ENCODE measurements at regions not wholly inside any gene's neighbourhood (a gene's known extent, or its start where the extent isn't known, plus 50 kb on each side); places are given as distances from the start of the nearest gene placed in this dataset.

DNA sequence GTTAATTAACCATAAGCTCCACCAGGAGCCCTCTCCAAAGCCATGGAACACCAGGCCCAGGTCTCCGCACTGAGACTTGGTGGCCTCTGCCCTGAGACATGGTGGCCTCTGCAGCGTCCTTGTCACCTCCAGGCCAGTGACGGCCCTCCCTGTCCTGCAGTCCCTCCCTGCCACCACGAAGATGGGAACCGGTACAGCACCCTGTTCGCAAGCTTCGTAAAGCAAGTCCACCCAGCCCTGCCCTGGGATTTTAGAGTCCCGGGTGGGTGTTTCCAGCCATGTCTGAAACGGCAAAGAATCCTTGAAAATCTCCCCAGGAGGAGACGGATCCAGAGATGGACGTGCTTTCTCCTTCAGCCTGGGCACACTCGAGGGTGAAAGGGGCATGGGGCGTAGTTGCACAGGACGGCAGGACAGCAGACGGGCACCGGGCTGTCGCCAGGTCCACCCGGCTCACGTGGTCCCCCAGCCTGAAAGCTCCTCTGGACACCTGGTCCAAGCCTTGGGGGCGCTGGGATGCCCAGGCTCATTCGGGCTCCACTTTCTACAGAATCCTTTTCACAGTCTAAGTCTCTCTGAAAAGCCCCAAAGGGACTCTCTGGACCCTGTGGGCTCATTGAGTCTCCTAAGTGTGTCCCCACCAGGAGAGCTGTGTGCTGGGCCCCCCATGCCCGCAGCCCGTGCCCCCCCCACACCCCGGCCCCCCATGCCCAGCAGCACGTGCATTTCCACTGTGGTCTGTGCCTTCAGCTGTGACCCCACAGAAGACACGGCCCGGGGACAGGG, 456.2 kb downstream of the BRD1 start:
- Histone ChIP-seq H3K9ac (ENCODE audit: low read length) (no peak overlapping the region), H2AFZ (ENCODE audit: low read depth, low read length, severe bottlenecking) (no peak overlapping the region), H3K4me3 (ENCODE audit: insufficient read depth, low read length, poor library complexity, severe bottlenecking) (no peak overlapping the region), H3K9me3 (ENCODE audit: insufficient read depth, low read length) (no peaks in the 10 kb centered on the region), H3K27ac (ENCODE audit: low read depth, low read length) (no peak overlapping the region), H3K9me2 (replicated peaks; ENCODE audit: insufficient read depth, low read length) (no peaks in the 10 kb centered on the region), H3K4me2 (ENCODE audit: low read depth, low read length, poor library complexity, severe bottlenecking) (no peak overlapping the region), H4K20me1 (ENCODE audit: low read depth, low read length) (no peaks in the 10 kb centered on the region), H3K36me3 (ENCODE audit: low read length) (no peaks in the 10 kb centered on the region), H3K79me2 (ENCODE audit: insufficient read depth, low read length) (no peaks in the 10 kb centered on the region), H3K27me3 (ENCODE audit: low read length) (no peaks in the 10 kb centered on the region), H3F3A (ENCODE audit: insufficient read depth) (no peaks in the 10 kb centered on the region)
- no peak for TF ChIP-seq EZH2phosphoT487 (conservative IDR thresholded peaks at IDR 0.05; ENCODE audit: low read length)

GRCh38 chr22:49370627-49371301, 456.9 kb downstream of the BRD1 start:
- Histone ChIP-seq H3K9me3 (ENCODE audit: insufficient read depth, low read length) (no peaks in the 10 kb centered on the region), H3K4me3 (ENCODE audit: insufficient read depth, low read length, poor library complexity, severe bottlenecking) (no peak overlapping the region), H3K9ac (ENCODE audit: low read length) (no peak overlapping the region), H3F3A (ENCODE audit: insufficient read depth) (no peaks in the 10 kb centered on the region), H3K36me3 (ENCODE audit: low read length) (no peaks in the 10 kb centered on the region), H3K27me3 (ENCODE audit: low read length) (no peaks in the 10 kb centered on the region), H2AFZ (ENCODE audit: low read depth, low read length, severe bottlenecking) (no peak overlapping the region), H3K79me2 (ENCODE audit: insufficient read depth, low read length) (no peaks in the 10 kb centered on the region), H3K27ac (ENCODE audit: low read depth, low read length) (no peak overlapping the region), H4K20me1 (ENCODE audit: low read depth, low read length) (no peaks in the 10 kb centered on the region), H3K9me2 (replicated peaks; ENCODE audit: insufficient read depth, low read length) (no peaks in the 10 kb centered on the region), H3K4me2 (ENCODE audit: low read depth, low read length, poor library complexity, severe bottlenecking) (no peak overlapping the region)
- TF ChIP-seq CTCF (IDR thresholded peaks at IDR 0.05; ENCODE audit: insufficient read depth, low read length, poor library complexity, severe bottlenecking), result no peak
- no peak for TF ChIP-seq EZH2phosphoT487 (conservative IDR thresholded peaks at IDR 0.05; ENCODE audit: low read length)

DNA sequence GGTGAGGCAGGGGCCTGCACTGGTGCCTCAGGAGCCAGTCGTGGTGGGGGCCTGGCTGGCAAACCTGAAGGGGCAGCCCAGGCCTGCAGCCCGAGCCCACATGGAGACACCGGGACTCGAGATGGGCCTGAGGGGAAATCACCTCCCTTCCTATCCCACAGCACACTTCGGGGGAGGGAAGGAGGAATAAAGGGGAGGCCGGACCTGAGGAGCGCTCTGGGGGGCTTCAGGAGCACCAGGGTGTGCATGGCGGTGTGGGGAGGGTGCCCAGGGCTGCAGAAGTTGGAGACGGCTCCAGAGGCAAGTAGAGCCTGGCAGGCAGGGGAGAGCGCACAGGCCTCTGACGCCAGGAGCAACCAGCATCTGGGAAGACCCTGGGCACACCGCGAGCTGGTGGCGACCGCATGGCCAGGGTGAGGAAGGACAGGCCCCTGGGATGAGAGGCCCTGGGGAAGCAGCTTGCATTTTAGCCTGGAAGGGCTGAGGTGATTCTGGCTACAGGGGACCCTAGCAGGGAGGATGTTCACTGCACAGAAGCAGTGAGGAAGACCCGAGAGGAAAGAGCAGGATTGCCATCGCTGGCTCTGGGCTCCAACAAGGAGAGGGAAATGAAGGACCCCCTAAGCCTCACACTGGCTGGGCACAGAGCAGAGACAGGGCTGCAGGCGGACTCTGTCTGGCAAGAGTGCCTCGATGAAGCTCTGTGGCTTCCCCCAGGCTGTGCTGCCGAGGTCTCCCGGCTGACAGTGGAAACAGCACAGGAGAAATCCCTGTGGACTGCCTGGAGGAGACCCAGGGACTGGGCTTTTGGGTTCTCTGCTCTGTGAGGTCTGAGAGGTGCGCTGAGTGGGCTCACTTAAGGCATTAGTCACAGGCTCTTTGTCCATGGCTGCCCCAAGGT, 457.7 kb downstream of the BRD1 start:
- Histone ChIP-seq H3K9me3 (ENCODE audit: insufficient read depth, low read length) (no peaks in the 10 kb centered on the region), H3K79me2 (ENCODE audit: insufficient read depth, low read length) (no peaks in the 10 kb centered on the region), H3K4me2 (ENCODE audit: low read depth, low read length, poor library complexity, severe bottlenecking) (no peak overlapping the region), H3K4me3 (ENCODE audit: insufficient read depth, low read length, poor library complexity, severe bottlenecking) (no peak overlapping the region), H3K27me3 (ENCODE audit: low read length) (no peaks in the 10 kb centered on the region), H3K9me2 (replicated peaks; ENCODE audit: insufficient read depth, low read length) (no peaks in the 10 kb centered on the region), H4K20me1 (ENCODE audit: low read depth, low read length) (no peaks in the 10 kb centered on the region), H3F3A (ENCODE audit: insufficient read depth) (no peaks in the 10 kb centered on the region), H3K27ac (ENCODE audit: low read depth, low read length) (no peak overlapping the region), H3K36me3 (ENCODE audit: low read length) (no peaks in the 10 kb centered on the region), H3K9ac (ENCODE audit: low read length) (no peak overlapping the region), H2AFZ (ENCODE audit: low read depth, low read length, severe bottlenecking) (no peak overlapping the region)
- TF ChIP-seq CTCF (IDR thresholded peaks at IDR 0.05; ENCODE audit: insufficient read depth, low read length, poor library complexity, severe bottlenecking) (no peak), EZH2phosphoT487 (conservative IDR thresholded peaks at IDR 0.05; ENCODE audit: low read length) (no peak)
